HFFc6 (cell line): ENCODE measurements at regions not wholly inside any gene's neighbourhood (a gene's known extent, or its start where the extent isn't known, plus 50 kb on each side); places are given as distances from the start of the nearest gene placed in this dataset.

Experiments used
- DNase-seq: peaks from one replicate; pipeline ENCODE4 v3.0.0-alpha.2; 2018
- H3K27ac Mint-ChIP-seq: 2 replicates; pipeline ENCODE4 v1.8.0; 2020; ENCODE audit warnings: mild to moderate bottlenecking, mixed read lengths
- H3K27me3 Mint-ChIP-seq: 2 replicates; pipeline ENCODE4 v1.8.0; 2021; ENCODE audit warnings: mild to moderate bottlenecking, moderate library complexity, mixed read lengths; ENCODE audit not compliant: insufficient read depth
- H3K36me3 Mint-ChIP-seq: 2 replicates; pipeline ENCODE4 v1.8.0; 2021; ENCODE audit warnings: low read depth, mixed read lengths
- H3K4me1 Mint-ChIP-seq: 2 replicates; pipeline ENCODE4 v1.8.0; 2020; ENCODE audit warnings: low read depth, mixed read lengths
- H3K4me3 Mint-ChIP-seq: 2 replicates; pipeline ENCODE4 v1.8.0; 2020; ENCODE audit warnings: mild to moderate bottlenecking, moderate library complexity, mixed read lengths
- H3K9me3 Mint-ChIP-seq: 2 replicates; pipeline ENCODE4 v1.8.0; 2020; ENCODE audit warnings: mild to moderate bottlenecking, mixed read lengths
- TF ChIP-seq, protein P1 (sequence below): fragments of 200-600 bp; sonication (generic); IDR thresholded peaks from 2 replicates; pipeline ENCODE4 v1.5.0; 2021; ENCODE audit warnings: antibody characterized with exemption, mild to moderate bottlenecking

DNA sequence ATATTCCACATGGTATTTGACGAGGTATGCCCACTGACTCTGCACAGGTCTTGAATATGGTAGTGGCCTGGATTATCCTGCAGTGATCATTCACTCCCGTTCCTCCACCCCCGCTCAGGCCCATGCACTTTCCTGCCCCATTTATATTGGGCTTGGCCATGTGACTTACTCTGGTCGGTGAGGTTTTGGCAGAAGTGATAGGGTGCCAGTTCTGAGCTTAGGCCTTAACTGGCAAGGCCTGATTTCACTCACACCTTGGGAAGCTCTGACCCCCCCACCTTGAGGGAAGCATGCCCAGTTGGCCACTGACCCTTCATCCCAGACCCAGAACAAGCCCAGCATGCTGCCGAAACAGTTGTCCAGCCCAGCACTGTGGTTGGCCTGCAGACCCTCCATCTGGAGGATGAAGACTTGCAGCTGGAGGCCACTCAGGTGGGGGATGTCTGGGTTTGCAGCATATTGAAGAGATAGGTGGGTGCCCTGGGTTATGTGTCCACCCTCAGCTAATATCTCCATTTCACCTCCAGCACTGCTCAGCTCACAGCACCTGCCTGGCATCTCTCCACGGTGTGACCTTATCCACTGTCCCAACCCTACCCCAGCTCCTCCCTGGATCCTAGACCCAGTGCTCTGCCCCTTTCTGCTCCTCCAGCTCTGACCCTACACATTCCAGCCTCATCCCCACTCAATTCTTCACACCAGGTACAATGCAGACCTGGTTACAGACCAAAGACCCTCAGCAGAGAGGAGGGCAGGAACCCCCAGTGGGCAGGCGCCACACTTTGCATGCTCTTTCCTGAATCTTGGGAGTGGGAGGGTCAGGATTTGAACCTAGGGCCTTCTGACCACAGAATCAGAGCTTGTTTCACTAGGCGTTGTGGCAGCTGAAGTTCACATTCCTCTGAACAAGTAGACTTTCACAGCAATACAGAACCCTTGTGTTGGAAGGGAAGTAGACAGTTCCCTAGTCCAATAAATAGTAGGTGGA lies 138.1 kb upstream of the CHST15 start:
- Mint-ChIP-seq H3K36me3 (0 out of 2 replicates have a peak, but pooled peaks cover 4% of the 10 kb centered on the region), H3K4me3 (no peak overlapping the region; the same call in 1 of the 2 replicates), H3K9me3 (peaks cover 55% of the 10 kb centered on the region), H3K4me1 (no peaks in the 10 kb centered on the region), H3K27ac (no peak overlapping the region), H3K27me3 (peaks cover 3% of the 10 kb centered on the region)
- TF ChIP-seq, protein P1, sequence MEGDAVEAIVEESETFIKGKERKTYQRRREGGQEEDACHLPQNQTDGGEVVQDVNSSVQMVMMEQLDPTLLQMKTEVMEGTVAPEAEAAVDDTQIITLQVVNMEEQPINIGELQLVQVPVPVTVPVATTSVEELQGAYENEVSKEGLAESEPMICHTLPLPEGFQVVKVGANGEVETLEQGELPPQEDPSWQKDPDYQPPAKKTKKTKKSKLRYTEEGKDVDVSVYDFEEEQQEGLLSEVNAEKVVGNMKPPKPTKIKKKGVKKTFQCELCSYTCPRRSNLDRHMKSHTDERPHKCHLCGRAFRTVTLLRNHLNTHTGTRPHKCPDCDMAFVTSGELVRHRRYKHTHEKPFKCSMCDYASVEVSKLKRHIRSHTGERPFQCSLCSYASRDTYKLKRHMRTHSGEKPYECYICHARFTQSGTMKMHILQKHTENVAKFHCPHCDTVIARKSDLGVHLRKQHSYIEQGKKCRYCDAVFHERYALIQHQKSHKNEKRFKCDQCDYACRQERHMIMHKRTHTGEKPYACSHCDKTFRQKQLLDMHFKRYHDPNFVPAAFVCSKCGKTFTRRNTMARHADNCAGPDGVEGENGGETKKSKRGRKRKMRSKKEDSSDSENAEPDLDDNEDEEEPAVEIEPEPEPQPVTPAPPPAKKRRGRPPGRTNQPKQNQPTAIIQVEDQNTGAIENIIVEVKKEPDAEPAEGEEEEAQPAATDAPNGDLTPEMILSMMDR, result no peak
- no peak for DNase-seq

DNA sequence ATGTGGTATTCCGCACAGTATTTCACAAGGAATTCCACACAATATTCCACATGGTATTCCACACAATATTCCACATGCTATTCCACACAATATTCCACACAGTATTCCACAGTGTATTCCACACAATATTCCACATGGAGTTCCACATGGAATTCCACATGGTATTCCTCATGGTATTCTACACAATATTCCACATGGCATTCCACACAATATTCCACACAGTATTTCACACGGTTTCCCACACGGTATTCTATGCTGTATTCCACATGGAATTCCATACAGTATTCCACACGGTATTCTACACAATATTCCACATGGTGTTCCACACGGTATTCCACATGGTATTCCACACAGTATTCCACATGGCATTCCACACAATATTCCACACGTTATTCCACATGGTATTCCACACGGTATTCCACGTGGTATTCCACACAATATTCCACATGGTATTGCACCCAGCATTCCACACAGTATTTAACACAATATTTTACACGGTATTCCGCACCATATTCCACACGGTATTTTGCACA lies 137.3 kb upstream of the CHST15 start:
- Mint-ChIP-seq H3K4me3 (no peak overlapping the region), H3K27me3 (peaks cover 3% of the 10 kb centered on the region), H3K36me3 (0 out of 2 replicates have a peak, but pooled peaks cover 4% of the 10 kb centered on the region), H3K9me3 (peaks cover 60% of the 10 kb centered on the region), H3K27ac (no peak overlapping the region), H3K4me1 (no peaks in the 10 kb centered on the region)
- TF ChIP-seq, protein P1, result no peak
- DNase-seq, result no peak

DNA sequence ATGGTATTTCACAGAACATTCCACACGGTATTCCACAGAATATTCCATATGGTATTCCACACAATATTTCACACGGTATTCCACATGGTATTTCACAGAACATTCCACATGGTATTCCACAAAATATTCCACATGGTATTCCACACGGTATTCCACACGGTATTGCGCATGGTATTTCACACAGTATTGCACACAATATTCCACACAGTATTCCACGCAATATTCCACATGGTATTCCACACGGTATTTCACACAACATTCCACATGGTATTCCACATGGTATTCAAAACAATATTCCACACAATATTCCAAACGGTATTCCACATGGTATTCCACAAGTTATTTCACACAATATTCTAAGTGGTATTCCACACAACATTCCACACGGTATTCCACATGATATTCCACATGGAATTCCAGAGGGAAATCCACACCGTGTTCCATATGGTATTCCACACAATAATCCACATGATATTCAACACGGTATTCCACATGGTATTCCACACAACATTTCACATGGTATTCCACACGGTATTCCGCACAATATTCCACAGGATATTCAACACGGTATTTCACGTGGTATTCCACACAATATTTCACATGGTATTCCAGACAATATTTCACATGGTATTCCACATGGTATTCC lies 136.7 kb upstream of the CHST15 start:
- no peak for DNase-seq
- Mint-ChIP-seq H3K9me3 (peaks cover 57% of the 10 kb centered on the region), H3K4me1 (no peaks in the 10 kb centered on the region; the same call in 1 of the 2 replicates), H3K4me3 (no peak overlapping the region), H3K36me3 (0 out of 2 replicates have a peak, but pooled peaks cover 4% of the 10 kb centered on the region), H3K27me3 (peaks cover 3% of the 10 kb centered on the region; the same call in 1 of the 2 replicates), H3K27ac (no peak overlapping the region)
- TF ChIP-seq, protein P1, result no peak

DNA sequence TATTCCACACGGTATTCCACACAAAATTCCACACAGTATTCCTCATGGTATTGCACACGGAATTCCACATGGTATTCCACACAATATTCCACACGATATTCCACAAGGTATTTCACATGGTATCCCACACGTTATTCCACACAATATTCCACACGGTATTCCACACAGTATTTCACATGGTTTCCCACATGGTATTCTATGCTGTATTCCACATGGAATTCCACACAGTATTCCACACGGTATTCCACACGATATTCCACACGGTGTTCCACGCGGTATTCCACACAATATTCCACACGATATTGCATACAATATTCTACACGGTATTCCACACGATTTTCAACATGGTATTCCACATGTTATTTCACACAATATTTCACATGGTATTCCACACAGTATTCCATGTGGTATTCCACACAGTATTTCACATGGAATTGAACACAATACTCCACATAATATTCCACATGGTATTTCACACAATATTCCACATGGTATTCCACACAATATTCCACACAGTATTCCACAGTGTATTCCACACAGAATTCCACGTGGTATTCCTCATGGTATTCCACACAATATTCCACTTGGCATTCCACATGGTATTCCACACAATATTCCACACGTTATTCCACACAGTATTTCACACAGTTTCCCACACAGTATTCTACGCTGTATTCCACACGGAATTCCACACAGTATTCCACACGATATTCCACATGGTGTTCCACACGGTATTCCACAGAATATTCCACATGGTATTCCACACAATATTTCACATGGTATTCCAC lies 136.0 kb upstream of the CHST15 start:
- no peak for DNase-seq
- Mint-ChIP-seq H3K4me1 (no peaks in the 10 kb centered on the region; the same call in 1 of the 2 replicates), H3K27me3 (peaks cover 3% of the 10 kb centered on the region; the same call in 1 of the 2 replicates), H3K4me3 (no peak overlapping the region), H3K9me3 (peaks cover 57% of the 10 kb centered on the region), H3K36me3 (0 out of 2 replicates have a peak, but pooled peaks cover 4% of the 10 kb centered on the region), H3K27ac (no peak overlapping the region)
- TF ChIP-seq, protein P1, result no peak

DNA sequence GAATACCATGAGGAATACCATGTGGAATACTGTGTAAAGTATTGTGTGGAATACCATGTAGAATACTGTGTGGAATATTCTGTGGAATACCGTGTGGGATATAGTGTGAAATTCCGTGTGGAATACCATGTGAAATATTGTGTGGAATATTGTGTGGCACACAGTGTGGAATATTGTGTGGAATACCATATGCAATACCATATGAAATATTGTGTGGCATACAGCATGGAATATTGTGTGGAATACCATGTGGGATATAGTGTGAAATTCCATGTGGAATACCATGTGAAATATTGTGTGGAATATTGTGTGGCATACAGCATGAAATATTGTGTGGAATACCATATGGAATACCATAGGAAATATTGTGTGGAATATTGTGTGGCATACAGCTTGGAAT lies 135.1 kb upstream of the CHST15 start:
- no peaks in the 10 kb centered on the region; the same call in 1 of the 2 replicates for H3K4me1 Mint-ChIP-seq
- TF ChIP-seq, protein P1, result no peak
- H3K27ac Mint-ChIP-seq, result no peak overlapping the region
- H3K36me3 Mint-ChIP-seq, result 0 out of 2 replicates have a peak, but pooled peaks cover 4% of the 10 kb centered on the region
- peaks cover 3% of the 10 kb centered on the region; the same call in 1 of the 2 replicates for H3K27me3 Mint-ChIP-seq
- DNase-seq, result no peak
- H3K4me3 Mint-ChIP-seq, result no peak overlapping the region
- H3K9me3 Mint-ChIP-seq, result peaks cover 57% of the 10 kb centered on the region
